T-helper 2 cell treated with Interferon-gamma antibody and Interleukin-4, amounts not matched to agents 5 μg/mL and 100 μg/mL, for 36 hours (primary cell): ENCODE measurements at regions not wholly inside any gene's neighbourhood (a gene's known extent, or its start where the extent isn't known, plus 50 kb on each side); places are given as distances from the start of the nearest gene placed in this dataset.
"Not testable (repeated sequence)": the region's sequence is repeated elsewhere in the genome, so short reads cannot be mapped to it uniquely, and the experiment has no call there.

Source experiments
- DNase-seq: peaks from one replicate; pipeline ENCODE4 v3.0.0; 2021; ENCODE audit warnings: low spot score
- H3K27ac Mint-ChIP-seq: one replicate; pipeline ENCODE4 v1.8.0; 2021; ENCODE audit warnings: mild to moderate bottlenecking, mixed read lengths
- H3K27me3 Mint-ChIP-seq: one replicate; pipeline ENCODE4 v1.8.0; 2021; ENCODE audit warnings: low read depth, mixed read lengths
- H3K36me3 Mint-ChIP-seq: one replicate; pipeline ENCODE4 v1.8.0; 2021; ENCODE audit warnings: low read depth, mixed read lengths
- H3K4me1 Mint-ChIP-seq: one replicate; pipeline ENCODE4 v1.8.0; 2021; ENCODE audit warnings: low read depth, mixed read lengths
- H3K4me3 Mint-ChIP-seq: one replicate; pipeline ENCODE4 v1.8.0; 2022; ENCODE audit warnings: mild to moderate bottlenecking, moderate library complexity, mixed read lengths
- H3K9me3 Mint-ChIP-seq: one replicate; pipeline ENCODE4 v1.8.0; 2021; ENCODE audit warnings: mixed read lengths

DNA sequence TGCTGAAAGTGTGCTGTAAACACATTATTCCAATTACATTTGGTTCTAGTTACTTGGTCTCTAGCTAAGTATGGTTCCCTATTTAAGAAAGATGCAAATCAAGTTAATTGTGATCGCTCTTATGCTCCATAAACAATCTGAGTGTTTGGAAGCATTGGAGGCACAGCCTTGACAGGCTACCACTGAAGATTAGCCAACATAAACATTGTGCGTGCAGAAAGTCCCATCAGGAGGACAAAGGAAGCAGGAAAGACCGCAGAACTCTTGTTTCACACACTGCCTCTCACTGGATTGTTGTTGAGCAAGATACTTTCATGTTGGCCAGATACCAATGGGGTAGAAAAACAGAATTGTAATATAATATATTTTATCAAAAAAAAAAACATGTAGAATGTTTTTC, 814.4 kb downstream of the EFNB2 start:
- H3K36me3 Mint-ChIP-seq = no peaks in the 10 kb centered on the region
- H3K27ac Mint-ChIP-seq = no peak overlapping the region
- DNase-seq = no peak
- no peaks in the 10 kb centered on the region for H3K27me3 Mint-ChIP-seq
- no peaks in the 10 kb centered on the region for H3K9me3 Mint-ChIP-seq
- H3K4me3 Mint-ChIP-seq = no peak overlapping the region
- H3K4me1 Mint-ChIP-seq = no peaks in the 10 kb centered on the region

DNA sequence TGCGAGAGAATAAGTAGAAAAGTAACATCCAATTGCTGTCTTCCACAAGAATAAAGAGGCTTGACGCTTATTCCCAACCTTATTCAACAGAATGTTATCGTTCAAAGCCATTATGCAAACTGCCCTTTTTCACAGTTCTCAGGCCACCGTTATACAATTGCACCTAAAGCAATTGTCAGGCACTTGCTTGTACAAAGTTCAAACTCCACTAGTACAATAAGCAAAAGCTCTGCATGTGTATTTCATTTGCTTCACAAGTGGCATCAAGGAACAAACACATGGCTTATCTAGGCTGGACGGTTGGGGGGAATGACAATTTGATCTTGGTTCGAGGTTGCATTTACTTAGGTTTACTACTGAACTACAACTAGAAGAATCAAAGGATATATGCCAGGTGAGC, 815.6 kb downstream of the EFNB2 start:
- Mint-ChIP-seq H3K27me3 (no peaks in the 10 kb centered on the region), H3K9me3 (no peaks in the 10 kb centered on the region), H3K4me3 (no peak overlapping the region), H3K27ac (no peak overlapping the region), H3K36me3 (no peaks in the 10 kb centered on the region), H3K4me1 (no peaks in the 10 kb centered on the region)
- DNase-seq = no peak

DNA sequence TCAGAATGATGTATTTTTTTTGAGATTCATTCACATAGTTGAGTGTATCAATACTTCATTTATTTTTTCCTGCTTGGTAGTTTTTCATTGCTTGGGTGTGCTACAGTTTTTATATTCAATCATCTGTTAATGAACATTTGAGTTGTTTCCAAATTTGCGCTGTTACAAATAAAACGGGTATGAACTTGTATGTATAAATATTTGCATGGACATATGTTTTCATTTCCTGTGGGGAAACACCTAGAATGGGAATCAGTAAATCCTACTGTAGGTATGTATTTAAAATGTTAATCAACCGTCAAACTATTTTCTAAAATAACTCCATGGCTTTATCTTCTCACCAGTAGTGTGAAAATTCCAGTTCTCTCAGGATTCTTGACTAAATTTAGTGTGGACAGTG, 826.3 kb downstream of the EFNB2 start:
- H3K27ac Mint-ChIP-seq = no peak overlapping the region
- H3K27me3 Mint-ChIP-seq = no peaks in the 10 kb centered on the region
- no peaks in the 10 kb centered on the region for H3K9me3 Mint-ChIP-seq
- no peak overlapping the region for H3K4me3 Mint-ChIP-seq
- DNase-seq = no peak
- no peaks in the 10 kb centered on the region for H3K4me1 Mint-ChIP-seq
- H3K36me3 Mint-ChIP-seq = no peaks in the 10 kb centered on the region

DNA sequence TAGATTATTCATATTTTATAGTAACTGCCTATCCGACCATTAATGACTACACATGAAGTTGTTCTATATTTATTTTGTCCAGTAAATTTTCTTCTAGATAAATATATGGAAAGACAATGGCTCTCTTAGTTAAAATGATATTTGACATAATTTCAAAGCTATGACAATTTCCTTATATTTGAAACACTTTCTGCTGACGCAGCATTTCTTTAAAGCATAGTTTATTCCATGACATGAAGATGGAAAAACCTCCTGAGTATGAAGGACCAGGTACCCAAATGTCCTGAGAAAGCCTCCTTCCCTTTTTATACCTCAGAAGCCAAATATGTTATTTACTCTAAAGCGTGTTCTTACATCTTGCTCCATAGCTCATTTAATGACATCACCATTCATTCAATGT, 831.6 kb downstream of the EFNB2 start:
- H3K36me3 Mint-ChIP-seq = no peaks in the 10 kb centered on the region
- no peaks in the 10 kb centered on the region for H3K27me3 Mint-ChIP-seq
- no peak for DNase-seq
- H3K9me3 Mint-ChIP-seq = peaks cover 5% of the 10 kb centered on the region
- no peak overlapping the region for H3K4me3 Mint-ChIP-seq
- no peak overlapping the region for H3K27ac Mint-ChIP-seq
- H3K4me1 Mint-ChIP-seq = no peaks in the 10 kb centered on the region

DNA sequence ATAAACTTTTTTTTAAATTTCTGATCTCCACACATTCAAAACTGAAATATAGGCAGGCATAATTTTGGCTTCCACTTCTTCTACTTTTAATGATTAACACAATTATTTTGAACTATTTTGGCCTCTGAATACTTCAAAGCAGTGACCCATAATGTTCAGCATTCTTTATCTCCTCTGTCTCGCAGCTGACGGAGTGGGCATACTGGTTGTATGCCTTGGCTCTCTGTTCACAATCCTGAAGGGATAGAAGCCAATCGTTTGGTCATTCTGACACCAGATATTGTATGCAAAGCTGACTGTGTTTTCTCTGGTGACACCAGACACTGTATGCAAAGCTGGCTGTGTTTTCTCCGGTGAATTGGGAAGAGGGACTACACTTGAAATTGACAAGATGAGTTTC, 833.0 kb downstream of the EFNB2 start:
- H3K9me3 Mint-ChIP-seq = peaks cover 5% of the 10 kb centered on the region
- no peaks in the 10 kb centered on the region for H3K4me1 Mint-ChIP-seq
- DNase-seq = no peak
- no peaks in the 10 kb centered on the region for H3K27me3 Mint-ChIP-seq
- no peak overlapping the region for H3K4me3 Mint-ChIP-seq
- H3K36me3 Mint-ChIP-seq = no peaks in the 10 kb centered on the region
- no peak overlapping the region for H3K27ac Mint-ChIP-seq

DNA sequence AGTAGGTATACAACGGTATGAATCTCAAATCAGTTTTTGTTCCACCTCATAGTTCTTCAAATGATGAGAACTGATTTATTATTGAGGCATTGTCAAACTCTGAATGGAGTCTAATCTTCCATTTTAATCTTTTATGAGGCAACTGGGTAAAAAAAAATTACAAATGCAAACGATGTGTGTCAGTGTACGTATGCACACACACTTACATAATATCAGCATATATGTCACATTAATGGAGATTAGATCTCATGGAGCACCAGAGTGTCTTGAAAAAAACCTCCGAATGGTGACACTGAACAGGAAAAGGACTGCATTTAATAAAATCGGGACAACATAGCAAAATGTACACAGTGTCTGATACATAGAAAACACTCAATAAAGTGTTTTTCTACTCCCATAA, 842.7 kb downstream of the EFNB2 start:
- no peaks in the 10 kb centered on the region for H3K9me3 Mint-ChIP-seq
- no peaks in the 10 kb centered on the region for H3K36me3 Mint-ChIP-seq
- no peak overlapping the region for H3K4me3 Mint-ChIP-seq
- DNase-seq = no peak
- H3K4me1 Mint-ChIP-seq = no peaks in the 10 kb centered on the region
- no peak overlapping the region for H3K27ac Mint-ChIP-seq
- H3K27me3 Mint-ChIP-seq = no peaks in the 10 kb centered on the region

DNA sequence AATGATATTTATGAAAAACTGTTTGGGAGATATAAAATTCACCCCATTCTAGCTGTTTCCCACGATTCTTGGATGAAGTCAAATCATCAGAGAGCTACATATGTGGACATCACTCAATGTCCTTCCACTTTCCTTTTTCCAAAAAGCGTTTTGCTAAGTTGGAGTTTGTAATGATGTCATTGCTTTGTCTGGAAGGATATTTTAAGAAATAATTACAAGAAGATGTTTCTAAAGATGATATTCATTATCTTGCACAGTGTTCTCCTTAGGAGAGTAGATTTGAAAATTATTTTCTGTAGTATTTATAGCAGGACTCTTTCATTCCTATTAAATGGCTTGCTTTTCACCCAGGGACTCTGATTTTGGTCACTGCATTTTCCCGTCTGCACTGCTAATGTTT, 851.2 kb downstream of the EFNB2 start:
- H3K9me3 Mint-ChIP-seq = no peaks in the 10 kb centered on the region
- H3K36me3 Mint-ChIP-seq = no peaks in the 10 kb centered on the region
- no peak for DNase-seq
- no peak overlapping the region for H3K4me3 Mint-ChIP-seq
- no peak overlapping the region for H3K27ac Mint-ChIP-seq
- H3K4me1 Mint-ChIP-seq = no peaks in the 10 kb centered on the region
- H3K27me3 Mint-ChIP-seq = no peaks in the 10 kb centered on the region

DNA sequence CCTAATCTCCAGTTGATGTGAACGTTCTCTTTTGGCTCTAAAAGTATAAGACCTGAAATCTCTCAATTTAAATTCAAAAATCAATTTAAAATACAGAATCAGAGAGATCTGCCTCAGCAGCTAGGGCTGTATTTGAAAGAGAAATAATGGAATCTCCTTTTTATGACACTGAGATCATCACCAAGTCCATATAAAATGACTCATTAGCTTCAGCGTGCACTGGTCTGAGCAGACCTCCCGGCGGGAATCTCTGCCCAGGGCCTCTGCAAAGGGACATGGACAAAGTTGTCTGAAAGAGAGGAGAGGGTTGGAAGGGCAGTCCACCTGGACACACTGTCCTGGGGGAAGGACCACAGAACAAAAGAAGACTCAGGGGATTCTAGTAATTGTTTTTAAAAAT, 855.6 kb downstream of the EFNB2 start:
- Mint-ChIP-seq H3K27me3 (no peaks in the 10 kb centered on the region), H3K4me1 (no peaks in the 10 kb centered on the region), H3K4me3 (no peak overlapping the region), H3K36me3 (no peaks in the 10 kb centered on the region), H3K9me3 (peaks cover 4% of the 10 kb centered on the region), H3K27ac (no peak overlapping the region)
- no peak for DNase-seq

DNA sequence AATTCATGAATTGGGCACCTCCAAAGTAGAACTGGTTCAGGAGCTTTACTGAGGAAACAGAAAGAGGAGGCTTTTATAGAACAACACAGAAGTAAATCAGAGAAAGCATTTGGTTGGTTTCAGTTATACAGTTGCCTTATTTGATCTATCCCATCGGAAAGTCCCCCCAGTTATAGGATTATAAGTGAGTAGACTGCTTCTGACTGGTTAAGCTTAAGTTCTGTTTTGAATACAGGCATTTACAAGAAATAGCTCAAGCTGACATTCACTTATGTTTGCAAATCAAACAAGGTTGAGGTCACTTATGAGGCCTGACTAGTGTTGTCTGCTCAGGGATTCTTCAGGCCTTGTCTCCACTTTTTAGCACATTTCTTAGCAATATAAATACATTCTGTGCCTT, 857.4 kb downstream of the EFNB2 start:
- Mint-ChIP-seq H3K9me3 (peaks cover 4% of the 10 kb centered on the region), H3K27ac (no peak overlapping the region), H3K27me3 (no peaks in the 10 kb centered on the region), H3K4me3 (no peak overlapping the region), H3K36me3 (no peaks in the 10 kb centered on the region), H3K4me1 (no peaks in the 10 kb centered on the region)
- DNase-seq = no peak

DNA sequence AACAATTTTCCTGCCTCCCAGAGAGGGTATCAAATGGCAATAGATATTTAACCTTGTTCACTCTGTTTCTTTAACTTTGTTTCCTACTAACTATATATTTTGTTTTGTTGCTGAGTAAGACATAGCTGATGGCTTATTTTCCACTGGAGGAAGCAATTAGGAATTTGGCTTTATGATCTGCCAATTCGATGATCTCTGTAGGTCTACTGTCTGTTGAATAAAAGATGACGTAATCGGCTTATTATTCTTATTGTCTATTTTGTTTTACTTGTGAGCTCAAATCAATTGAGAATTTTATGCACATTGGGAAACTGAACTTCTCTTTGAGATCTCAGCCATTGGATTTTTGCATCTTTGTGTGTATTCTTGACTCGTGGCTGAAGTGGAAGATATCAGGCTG, 862.6 kb downstream of the EFNB2 start:
- H3K9me3 Mint-ChIP-seq = no peaks in the 10 kb centered on the region
- no peaks in the 10 kb centered on the region for H3K4me1 Mint-ChIP-seq
- no peaks in the 10 kb centered on the region for H3K36me3 Mint-ChIP-seq
- no peaks in the 10 kb centered on the region for H3K27me3 Mint-ChIP-seq
- H3K4me3 Mint-ChIP-seq = no peak overlapping the region
- no peak for DNase-seq
- H3K27ac Mint-ChIP-seq = no peak overlapping the region

DNA sequence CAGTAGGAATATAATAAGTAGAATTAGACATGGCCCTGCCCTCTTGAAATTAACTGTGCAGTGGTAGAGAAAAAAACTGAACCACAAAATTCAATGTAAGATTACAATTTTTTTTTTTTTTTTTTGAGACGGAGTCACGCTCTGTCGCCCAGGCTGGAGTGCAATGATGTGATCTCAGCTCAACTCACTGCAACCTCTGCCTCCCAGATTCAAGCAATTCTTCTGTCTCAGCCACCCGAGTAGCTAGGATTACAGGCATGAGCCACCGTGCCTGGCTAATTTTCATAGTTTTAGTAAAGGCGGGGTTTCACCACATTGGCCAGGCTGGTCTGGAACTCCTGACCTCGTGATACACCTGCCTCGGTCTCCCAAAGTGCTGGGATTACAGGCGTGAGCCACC, 864.3 kb downstream of the EFNB2 start:
- H3K27me3 Mint-ChIP-seq, H3K9me3 Mint-ChIP-seq, DNase-seq, H3K36me3 Mint-ChIP-seq, H3K27ac Mint-ChIP-seq, H3K4me3 Mint-ChIP-seq, H3K4me1 Mint-ChIP-seq: not testable (repeated sequence)

DNA sequence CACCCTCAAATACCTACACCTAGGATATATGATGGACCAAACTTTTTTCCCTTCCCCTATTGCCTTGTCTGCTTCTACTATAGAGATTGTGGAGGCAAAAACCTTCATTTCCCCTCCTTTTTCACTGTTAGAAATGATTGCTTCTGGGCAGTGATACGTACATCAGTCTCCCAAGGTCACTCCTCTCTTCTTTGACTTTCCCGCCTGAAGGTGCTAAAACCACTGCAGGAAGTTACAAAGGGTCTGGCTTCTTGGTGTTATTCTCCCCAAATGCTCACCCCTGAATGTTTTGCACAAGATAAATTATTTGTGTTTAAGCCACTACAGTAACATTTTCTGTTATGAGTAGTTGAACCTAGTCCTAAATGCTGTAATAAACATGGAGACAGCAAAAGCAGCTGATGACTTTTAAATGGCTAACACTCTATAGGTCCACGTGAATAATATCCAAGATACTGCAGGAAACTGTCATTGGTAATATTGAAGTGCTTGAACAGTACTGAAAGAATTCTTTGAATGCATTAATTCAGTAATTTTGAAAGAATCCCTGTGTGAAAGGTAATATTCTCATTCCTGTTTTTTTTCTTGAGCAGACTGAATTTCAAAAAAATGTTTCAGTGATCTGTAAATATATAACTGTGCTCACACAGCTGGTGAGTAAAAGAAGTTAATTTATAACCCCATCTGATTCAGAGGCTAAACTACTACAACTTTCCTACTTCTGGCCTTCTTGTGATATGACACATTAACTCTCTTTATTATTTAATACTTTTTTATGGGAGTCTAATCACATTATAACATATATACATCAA, 865.1 kb downstream of the EFNB2 start:
- Mint-ChIP-seq H3K27me3 (no peaks in the 10 kb centered on the region), H3K9me3 (no peaks in the 10 kb centered on the region), H3K36me3 (no peaks in the 10 kb centered on the region), H3K4me1 (no peaks in the 10 kb centered on the region), H3K4me3 (no peak overlapping the region), H3K27ac (no peak overlapping the region)
- DNase-seq = no peak

DNA sequence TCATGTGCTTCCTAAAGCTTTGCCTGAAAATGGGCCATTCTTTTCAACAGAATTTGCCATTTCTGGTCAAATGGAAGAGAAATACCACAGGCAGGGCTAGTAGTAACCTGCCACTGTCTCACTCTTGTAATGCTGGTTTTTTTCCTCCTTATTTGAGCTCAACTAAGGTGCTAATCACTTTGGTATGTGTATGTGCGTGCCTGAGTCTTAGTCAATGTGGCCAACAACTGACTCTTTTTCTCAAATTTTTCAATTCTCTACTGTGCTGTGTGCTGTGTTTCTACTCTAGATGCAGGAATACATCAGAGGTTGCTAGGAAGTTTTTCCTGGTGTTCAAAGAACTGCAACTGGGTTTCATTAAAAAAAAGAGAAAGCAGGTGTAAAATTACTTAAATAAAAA, 870.2 kb downstream of the EFNB2 start:
- peaks cover 3% of the 10 kb centered on the region for H3K9me3 Mint-ChIP-seq
- H3K4me1 Mint-ChIP-seq = no peaks in the 10 kb centered on the region
- no peaks in the 10 kb centered on the region for H3K27me3 Mint-ChIP-seq
- H3K27ac Mint-ChIP-seq = no peak overlapping the region
- DNase-seq = no peak
- H3K36me3 Mint-ChIP-seq = no peaks in the 10 kb centered on the region
- H3K4me3 Mint-ChIP-seq = no peak overlapping the region

DNA sequence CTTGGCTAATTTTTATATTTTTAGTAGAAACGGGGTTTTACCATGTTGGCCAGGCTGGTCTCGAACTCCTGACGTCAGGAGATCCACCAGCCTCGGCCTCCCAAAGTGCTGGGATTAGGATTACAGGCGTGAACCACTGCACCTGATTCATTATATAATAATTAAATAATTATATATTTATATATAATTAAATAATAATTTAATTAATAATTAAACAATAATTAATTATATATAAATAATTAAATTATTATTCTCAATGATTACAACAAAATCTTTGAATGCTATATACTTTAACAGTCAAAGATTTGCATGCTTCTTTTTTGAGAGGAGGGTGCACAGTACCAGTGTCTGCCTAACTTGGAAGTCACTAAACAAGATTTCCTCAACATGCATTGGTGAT, 872.3 kb downstream of the EFNB2 start:
- Mint-ChIP-seq H3K27me3 (no peaks in the 10 kb centered on the region), H3K4me3 (no peak overlapping the region), H3K9me3 (peaks cover 3% of the 10 kb centered on the region), H3K36me3 (no peaks in the 10 kb centered on the region), H3K27ac (no peak overlapping the region), H3K4me1 (no peaks in the 10 kb centered on the region)
- no peak for DNase-seq

DNA sequence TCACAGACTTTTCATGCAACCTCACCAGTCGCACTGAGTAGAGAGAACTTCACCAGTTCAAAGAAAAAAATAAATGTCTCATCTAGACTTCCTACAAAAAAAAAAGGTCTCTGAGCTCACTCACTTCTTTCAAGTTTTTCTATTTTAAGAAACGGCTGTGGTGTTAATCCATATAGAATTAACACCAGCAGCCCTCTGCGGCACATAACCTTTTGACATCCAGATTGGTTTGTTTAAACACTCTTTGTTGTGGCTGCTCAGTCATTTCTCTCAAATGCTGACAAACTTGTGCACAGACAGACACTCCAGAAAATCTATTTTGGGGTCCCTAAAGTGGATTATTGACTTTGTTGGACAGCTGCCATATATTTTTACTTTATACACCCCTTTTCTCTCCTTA, 874.9 kb downstream of the EFNB2 start:
- no peak for DNase-seq
- no peak overlapping the region for H3K27ac Mint-ChIP-seq

More for the DNA sequence above, 874.9 kb downstream of the EFNB2 start:
- Mint-ChIP-seq H3K36me3 (no peaks in the 10 kb centered on the region), H3K4me1 (no peaks in the 10 kb centered on the region), H3K27me3 (no peaks in the 10 kb centered on the region), H3K4me3 (no peak overlapping the region), H3K9me3 (peaks cover 3% of the 10 kb centered on the region)
